OCI-LY1 (cell line): ENCODE measurements at regions not wholly inside any gene's neighbourhood (a gene's known extent, or its start where the extent isn't known, plus 50 kb on each side); places are given as distances from the start of the nearest gene placed in this dataset.

Experiments
- H2AFZ ChIP-seq: fragments of 200-600 bp; sonication (generic), shearing (Covaris generic); 2 replicates; pipeline ENCODE4 v1.6.0; 2014; ENCODE audit warnings: antibody characterized with exemption, mild to moderate bottlenecking, low read length
- H3F3A ChIP-seq: fragments of 200-600 bp; sonication (generic), shearing (Covaris generic); 2 replicates; pipeline ENCODE4 v1.6.0; 2014; ENCODE audit warnings: mild to moderate bottlenecking, antibody characterized with exemption, low read length, moderate library complexity; ENCODE audit not compliant: insufficient read depth
- H3K27ac ChIP-seq: fragments of 200-600 bp; sonication (generic); 2 replicates; pipeline ENCODE4 v1.5.1; 2014; ENCODE audit warnings: low read length, mixed run types, mild to moderate bottlenecking, low read depth; ENCODE audit not compliant: poor library complexity, severe bottlenecking
- H3K27me3 ChIP-seq: fragments of 200-600 bp; sonication (generic); 2 replicates; pipeline ENCODE4 v1.6.0; 2014; ENCODE audit warnings: antibody characterized with exemption, mild to moderate bottlenecking, low read length, moderate library complexity; ENCODE audit not compliant: insufficient read depth
- H3K36me3 ChIP-seq: fragments of 200-600 bp; sonication (generic); 2 replicates; pipeline ENCODE4 v1.6.1; 2014; ENCODE audit warnings: mild to moderate bottlenecking, antibody characterized with exemption, low read length, moderate library complexity, mixed read lengths; ENCODE audit not compliant: insufficient read depth
- H3K4me1 ChIP-seq: fragments of 200-600 bp; sonication (generic); 2 replicates; pipeline ENCODE4 v1.5.1; 2014; ENCODE audit warnings: mild to moderate bottlenecking, low read length, moderate library complexity; ENCODE audit not compliant: insufficient read depth, severe bottlenecking
- H3K4me2 ChIP-seq: fragments of 200-600 bp; sonication (generic), shearing (Covaris generic); 2 replicates; pipeline ENCODE4 v1.6.1; 2014; ENCODE audit warnings: low read length
- H3K4me3 ChIP-seq: fragments of 200-600 bp; sonication (generic); 2 replicates; pipeline ENCODE4 v1.5.1; 2014; ENCODE audit warnings: low read length, low read depth, mild to moderate bottlenecking, mixed read lengths; ENCODE audit not compliant: poor library complexity, severe bottlenecking
- H3K79me2 ChIP-seq: fragments of 200-600 bp; shearing (Covaris generic); 2 replicates; pipeline ENCODE4 v1.6.1; 2016; ENCODE audit warnings: mixed run types, low read length, mixed read lengths; ENCODE audit not compliant: insufficient read depth
- H3K9ac ChIP-seq: fragments of 200-600 bp; sonication (generic), shearing (Covaris generic); 2 replicates; pipeline ENCODE4 v1.6.1; 2014; ENCODE audit warnings: mild to moderate bottlenecking, low read length, mixed read lengths
- H3K9me2 ChIP-seq: fragments of 200-600 bp; sonication (generic), shearing (Covaris generic); 2 replicates; pipeline ENCODE4 v1.6.1; 2014; ENCODE audit warnings: low read depth, mild to moderate bottlenecking, low read length, mixed read lengths
- H3K9me3 ChIP-seq: fragments of 200-600 bp; shearing (Covaris generic); 2 replicates; pipeline ENCODE4 v1.6.1; 2014; ENCODE audit warnings: low read length, mixed read lengths
- H4K20me1 ChIP-seq: fragments of 200-600 bp; sonication (generic), shearing (Covaris generic); 2 replicates; pipeline ENCODE4 v1.6.0; 2016; ENCODE audit warnings: mild to moderate bottlenecking, low read length; ENCODE audit not compliant: insufficient read depth
- CTCF ChIP-seq: fragments of 200-600 bp; sonication (generic), shearing (Covaris generic); IDR thresholded peaks from 2 replicates; pipeline ENCODE4 v1.5.1; 2017; ENCODE audit warnings: mild to moderate bottlenecking, antibody characterized with exemption, low read length, moderate library complexity, mixed read lengths
- EZH2 ChIP-seq: fragments of 200-600 bp; sonication (generic), shearing (Covaris generic); IDR thresholded peaks from 2 replicates; pipeline ENCODE4 v1.8.0; 2017; ENCODE audit warnings: borderline replicate concordance, mixed run types, mild to moderate bottlenecking, antibody characterized with exemption, low read length, moderate library complexity, mixed read lengths

GRCh38 chr7:24058953-24059352 lies 225.0 kb upstream of the NPY start:
- Histone ChIP-seq H3K4me3 (no peak overlapping the region), H3K27me3 (no peaks in the 10 kb centered on the region), H3K9me3 (no peaks in the 10 kb centered on the region), H3K79me2 (no peaks in the 10 kb centered on the region), H3K9ac (no peak overlapping the region), H4K20me1 (no peaks in the 10 kb centered on the region), H3K36me3 (no peaks in the 10 kb centered on the region), H3K27ac (no peak overlapping the region), H3K4me1 (no peaks in the 10 kb centered on the region), H2AFZ (no peak overlapping the region), H3K9me2 (no peaks in the 10 kb centered on the region), H3K4me2 (no peak overlapping the region), H3F3A (no peaks in the 10 kb centered on the region)
- no peak for TF ChIP-seq CTCF
- TF ChIP-seq EZH2 = no peak

GRCh38 chr7:24059775-24060174 lies 224.2 kb upstream of the NPY start:
- Histone ChIP-seq H2AFZ (no peak overlapping the region), H3K9me2 (no peaks in the 10 kb centered on the region), H3K9me3 (no peaks in the 10 kb centered on the region), H3F3A (no peaks in the 10 kb centered on the region), H3K4me3 (no peak overlapping the region), H3K79me2 (no peaks in the 10 kb centered on the region), H3K4me1 (no peaks in the 10 kb centered on the region), H3K27ac (no peak overlapping the region), H3K36me3 (no peaks in the 10 kb centered on the region), H3K4me2 (no peak overlapping the region), H4K20me1 (no peaks in the 10 kb centered on the region), H3K9ac (no peak overlapping the region), H3K27me3 (no peaks in the 10 kb centered on the region)
- TF ChIP-seq EZH2 = no peak
- no peak for TF ChIP-seq CTCF

GRCh38 chr7:24063721-24064120 lies 220.3 kb upstream of the NPY start:
- Histone ChIP-seq H2AFZ (no peak overlapping the region), H3K27me3 (no peaks in the 10 kb centered on the region; the same call in 1 of the 2 replicates), H3K9me3 (no peaks in the 10 kb centered on the region), H3K4me1 (no peaks in the 10 kb centered on the region), H3K36me3 (no peaks in the 10 kb centered on the region), H3F3A (no peaks in the 10 kb centered on the region), H3K9ac (no peak overlapping the region), H3K4me3 (no peak overlapping the region), H3K9me2 (no peaks in the 10 kb centered on the region), H4K20me1 (no peaks in the 10 kb centered on the region), H3K4me2 (no peak overlapping the region), H3K27ac (no peak overlapping the region), H3K79me2 (no peaks in the 10 kb centered on the region)
- TF ChIP-seq CTCF (no peak), EZH2 (no peak)
